AG08396 (cell line): ENCODE measurements at regions not wholly inside any gene's neighbourhood (a gene's known extent, or its start where the extent isn't known, plus 50 kb on each side); places are given as distances from the start of the nearest gene placed in this dataset.
A peak's percentile ranks its signal among the peaks of the same experiment; 100 is the strongest.
"Not testable (repeated sequence)": the region's sequence is repeated elsewhere in the genome, so short reads cannot be mapped to it uniquely, and the experiment has no call there.

ENCODE experiments used
- DNase-seq: peaks from one replicate; pipeline ENCODE4 v3.0.0; 2012; ENCODE audit warnings: low spot score, mixed read lengths

DNA sequence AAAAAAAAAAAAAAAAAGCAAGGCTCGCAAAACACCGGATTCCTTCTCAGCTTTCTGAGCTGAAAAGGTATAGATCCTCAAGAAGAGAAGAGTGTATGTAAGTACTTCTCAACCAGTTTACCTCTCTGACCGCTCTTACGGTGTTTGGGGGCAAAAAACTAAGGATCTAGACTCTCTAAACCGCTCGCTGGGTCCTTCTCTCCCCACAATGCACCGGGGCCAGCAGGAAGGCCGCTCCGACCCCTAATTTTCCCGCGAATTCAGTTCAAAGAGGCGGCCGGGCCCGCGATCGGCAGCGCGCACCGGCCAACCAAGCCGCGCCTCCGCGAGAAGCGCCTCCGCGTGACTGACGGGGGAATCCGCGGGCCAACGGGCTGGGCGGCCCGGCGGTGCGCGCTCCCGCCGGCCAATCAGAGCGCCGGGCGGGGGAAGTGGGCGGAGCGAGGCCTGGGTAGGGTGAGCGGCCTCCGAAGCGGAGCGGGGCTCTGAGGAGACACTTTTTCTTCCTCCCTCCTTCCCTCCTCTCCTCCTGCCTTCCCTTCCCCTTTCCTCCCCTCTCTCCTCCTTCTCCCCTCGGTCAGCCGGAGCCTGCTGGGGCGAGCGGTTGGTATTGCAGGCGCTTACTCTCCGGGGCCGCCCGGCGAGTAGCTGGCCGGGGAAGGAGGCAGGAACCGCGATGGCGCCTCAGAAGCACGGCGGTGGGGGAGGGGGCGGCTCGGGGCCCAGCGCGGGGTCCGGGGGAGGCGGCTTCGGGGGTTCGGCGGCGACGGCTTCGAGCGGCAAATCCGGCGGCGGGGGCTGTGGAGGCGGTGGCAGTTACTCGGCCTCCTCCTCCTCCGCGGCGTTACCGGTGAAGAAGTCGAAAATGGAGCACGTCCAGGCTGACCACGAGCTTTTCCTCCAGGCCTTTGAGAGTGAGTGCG is 93.0 kb downstream of the CRLF3 start:
- DNase-seq = peak; percentile 20

DNA sequence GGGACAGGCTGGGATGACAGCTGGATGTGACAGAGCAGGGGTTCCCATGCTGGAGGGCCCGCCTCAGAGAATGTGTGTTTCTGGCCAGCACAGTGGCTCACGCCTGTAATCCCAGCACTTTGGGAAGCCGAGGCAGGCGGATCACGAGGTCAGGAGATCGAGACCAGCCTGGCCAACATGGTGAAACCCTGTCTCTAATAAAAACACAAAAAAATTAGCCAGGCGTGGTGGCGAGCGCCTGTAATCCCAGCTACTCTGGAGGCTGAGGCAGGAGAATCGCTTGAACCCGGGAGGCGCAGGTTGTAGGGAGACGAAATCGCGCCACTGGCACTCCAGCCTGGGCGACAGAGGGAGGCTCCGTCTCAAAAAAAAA is 93.7 kb downstream of the CRLF3 start:
- DNase-seq = not testable (repeated sequence)

DNA sequence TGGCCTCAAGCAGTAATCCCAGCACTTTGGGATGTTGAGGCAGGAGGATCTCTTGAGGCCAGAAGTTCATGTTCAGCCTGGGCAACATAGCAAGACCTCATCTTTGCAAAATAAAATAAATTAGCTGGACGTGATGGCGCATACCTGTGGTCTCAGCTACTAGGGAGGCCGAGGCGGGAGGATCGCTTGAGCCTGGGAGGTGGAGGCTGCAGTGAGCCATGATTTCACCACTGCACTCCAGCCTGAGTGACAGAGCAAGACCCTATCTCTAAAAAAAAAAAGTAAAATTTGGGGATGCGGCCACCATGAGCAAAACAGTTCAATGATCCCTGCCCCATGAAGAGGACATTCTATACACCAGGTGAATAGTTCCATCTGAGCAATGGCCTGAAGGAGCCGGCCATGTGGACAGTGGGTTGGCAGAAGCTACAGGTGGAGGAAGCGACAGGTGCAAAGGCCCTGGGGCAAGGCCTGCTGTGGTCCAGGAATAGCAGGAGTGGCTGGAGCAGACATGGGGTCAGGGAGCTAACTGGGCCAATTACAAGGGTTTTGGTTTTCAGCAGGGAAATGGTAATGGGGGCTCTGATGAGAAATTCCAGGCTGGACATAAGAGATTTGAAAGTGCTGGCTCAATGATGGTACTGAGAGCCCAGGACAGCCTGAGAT is 94.2 kb downstream of the CRLF3 start:
- not testable (repeated sequence) for DNase-seq

DNA sequence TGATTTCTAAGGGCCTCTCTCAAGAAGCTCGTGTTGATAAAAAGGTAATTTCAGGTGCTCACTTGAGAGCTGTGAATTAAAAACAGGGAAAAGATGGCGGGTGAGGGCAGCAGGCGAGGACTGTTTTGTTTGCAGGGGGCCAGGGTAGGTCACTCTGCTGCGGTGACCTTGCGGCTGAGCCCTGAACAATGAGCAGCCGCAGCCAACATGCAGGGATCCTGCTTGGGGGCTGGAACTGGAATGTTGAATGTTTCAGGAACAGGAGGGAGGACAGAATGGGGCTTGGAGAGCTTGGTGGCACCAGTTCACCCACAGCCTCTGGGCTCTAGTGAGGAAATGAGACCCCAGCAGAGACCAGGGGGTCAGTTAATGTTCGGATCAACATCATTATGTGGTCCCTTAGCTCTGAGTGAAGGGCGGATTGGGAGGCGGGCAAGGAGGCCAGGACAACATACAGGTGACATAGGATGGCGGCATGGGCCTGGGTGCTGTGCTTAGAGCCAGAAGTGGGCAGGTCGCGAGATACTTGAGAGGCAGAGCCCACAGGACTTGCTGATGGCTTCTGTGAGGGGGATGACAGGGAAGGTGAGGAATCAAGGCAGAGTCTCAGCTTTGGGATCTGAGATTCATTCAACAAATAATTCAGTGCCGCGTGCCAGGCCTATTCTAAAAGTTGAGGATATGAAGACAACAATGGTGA is 94.9 kb downstream of the CRLF3 start:
- DNase-seq = not testable (repeated sequence)

DNA sequence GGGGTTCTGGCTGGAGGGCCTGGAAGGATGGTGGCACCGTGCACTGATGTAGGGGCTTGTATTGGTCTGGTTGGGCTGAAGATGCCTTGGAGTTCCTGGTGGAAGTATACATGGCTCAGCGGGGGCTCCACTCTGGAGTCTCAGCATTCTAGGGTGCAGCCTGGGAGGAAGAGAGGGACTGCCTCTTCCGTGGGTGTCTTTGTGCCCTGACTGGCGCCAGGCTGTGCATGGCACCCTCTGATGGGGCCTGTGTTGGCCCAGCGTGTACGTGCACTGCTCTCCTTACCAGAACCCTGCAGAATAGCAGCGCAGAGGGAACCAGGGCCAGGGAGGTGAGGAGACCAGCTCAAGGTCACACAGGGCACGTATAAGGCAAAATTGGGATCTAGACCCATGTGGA is 97.0 kb downstream of the CRLF3 start:
- DNase-seq = not testable (repeated sequence)

DNA sequence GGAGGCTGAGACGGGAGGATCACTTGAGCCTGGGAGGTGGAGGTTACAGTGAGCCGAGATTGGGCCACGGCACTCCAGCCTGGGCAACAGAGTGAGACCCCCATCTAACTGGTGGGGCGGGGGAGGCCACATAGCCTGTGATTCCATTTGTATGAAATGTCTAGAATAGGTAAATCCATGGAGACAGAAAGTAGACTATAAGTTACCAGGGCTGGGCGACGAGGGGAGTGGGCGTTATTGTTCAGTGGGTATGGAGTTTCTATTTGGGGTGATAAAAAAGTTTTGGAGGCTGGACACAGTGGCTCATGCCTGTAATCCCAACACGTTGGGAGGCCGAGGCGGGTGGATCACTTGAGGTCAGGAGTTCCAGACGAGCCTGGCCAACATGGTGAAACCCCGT is 97.8 kb downstream of the CRLF3 start:
- DNase-seq = not testable (repeated sequence)

DNA sequence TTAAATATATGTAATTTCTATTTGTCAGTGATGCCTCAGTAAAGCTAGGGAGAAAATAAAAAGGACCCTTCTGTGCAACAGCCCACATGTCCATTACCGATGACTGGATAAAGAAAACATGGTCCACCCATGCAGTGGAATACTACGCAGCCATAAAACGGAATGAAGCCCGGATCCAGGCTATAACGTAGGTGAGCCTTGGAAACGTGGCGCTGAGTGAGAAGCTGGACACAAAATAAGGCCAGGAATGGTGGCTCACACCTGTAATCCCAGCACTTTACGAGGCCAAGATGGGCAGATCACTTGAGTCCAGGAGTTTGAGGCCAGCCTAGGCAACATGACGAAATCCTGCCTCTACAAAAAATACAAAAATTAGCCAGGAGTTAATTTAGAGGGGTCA is 98.2 kb downstream of the CRLF3 start:
- not testable (repeated sequence) for DNase-seq

DNA sequence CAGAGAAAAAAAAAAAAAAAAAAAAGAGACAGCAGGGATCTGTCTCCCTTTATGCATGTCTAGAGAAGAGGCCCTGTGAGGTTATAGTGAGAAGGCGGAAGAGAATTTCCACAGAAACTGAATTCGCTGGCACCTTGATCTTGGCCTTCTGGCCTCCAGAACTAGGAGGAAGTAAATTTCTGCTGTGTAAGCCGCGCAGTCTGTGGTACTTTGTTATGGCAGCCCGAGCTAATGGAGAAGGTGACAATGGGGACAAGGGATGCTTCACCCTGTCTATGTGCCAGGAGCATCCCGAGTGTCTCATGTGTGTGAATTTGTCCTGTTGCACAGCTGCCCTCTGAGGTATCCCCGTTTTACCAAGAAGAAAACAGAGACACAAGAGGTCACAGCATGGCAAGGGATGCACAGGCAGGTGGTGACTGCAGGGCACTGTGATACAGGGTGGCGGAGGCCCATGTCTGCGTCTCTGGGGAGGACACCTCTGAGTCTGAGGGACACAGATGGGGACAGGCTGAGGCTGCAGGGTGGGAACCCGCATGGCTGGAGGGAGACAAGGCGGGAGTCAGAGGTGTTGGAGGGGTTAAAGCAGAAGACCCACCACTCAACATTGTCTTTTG is 100.3 kb downstream of the CRLF3 start:
- DNase-seq = not testable (repeated sequence)

DNA sequence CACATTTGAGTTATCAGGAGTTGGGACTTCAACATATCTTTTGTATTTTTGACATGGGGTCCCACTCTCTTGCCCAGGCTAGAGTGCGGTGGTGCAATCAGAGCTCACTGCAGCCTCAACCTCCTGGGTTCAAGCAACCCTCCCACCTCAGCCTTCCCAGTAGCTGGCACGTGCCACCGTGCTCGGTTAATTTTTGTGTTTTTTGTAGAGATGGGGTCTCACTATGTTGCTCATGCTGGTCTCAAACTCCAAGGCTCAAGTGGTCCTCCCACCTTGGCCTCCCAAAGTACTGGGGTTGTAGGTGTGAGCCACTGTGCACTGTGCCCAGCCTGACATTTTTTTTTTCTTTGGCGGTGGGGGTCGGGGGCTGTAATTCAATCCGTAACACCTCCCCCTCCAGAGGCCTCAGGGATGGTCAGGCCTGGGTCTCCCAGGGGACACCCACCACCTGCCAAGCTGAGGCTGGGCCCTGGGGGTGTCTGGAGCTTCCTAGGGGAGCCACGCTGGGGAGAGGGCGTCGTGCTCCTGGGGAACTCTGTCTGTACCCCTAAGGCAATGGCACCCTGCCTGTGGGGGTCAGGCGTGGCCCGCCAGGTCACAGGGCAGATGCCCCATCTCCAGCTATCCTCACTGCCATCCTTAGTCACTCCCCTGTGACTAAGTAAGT is 102.2 kb downstream of the CRLF3 start:
- not testable (repeated sequence) for DNase-seq

DNA sequence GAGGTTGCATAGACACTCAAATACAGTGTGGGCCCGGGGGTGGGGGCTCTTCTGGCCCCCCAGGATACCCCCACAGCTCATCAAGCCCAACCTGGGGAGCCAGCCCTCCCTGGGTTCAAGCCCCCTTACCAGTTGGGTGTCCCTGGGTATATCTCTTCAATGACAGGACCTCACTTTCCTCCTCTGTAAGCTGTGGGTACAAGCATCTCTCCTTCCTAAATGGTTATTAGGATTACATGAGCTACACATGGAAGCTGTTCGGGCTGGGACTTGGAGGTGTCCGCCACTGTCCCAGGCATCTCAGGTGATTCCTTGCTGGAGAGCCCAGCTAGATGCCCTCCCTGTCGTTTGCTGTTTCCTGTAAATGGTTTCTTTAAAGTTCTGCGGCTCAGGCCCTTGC is 103.5 kb downstream of the CRLF3 start:
- DNase-seq = not testable (repeated sequence)

DNA sequence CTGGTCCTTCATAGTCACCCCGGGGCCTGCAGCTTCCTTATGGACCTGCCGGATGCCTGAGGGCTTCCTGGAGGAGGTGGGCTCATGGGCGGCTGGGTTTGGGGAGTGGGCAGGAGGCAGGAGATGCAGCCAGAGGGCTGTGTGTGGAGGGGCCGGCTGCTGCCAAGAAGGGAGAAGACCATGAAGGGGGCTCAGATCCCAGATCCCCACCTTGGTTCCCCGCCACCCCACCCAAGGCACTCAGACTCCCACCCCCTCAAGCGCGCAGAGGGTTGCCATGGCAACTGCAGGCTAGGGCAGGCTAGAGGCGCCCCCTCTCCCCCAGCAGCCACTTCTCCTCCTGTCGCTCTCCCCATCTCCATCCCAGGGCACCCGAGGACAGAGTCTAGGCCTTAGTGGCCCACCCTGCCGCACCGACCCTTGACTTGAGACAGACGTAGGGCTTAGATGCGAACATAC is 104.5 kb downstream of the CRLF3 start:
- DNase-seq = no peak

DNA sequence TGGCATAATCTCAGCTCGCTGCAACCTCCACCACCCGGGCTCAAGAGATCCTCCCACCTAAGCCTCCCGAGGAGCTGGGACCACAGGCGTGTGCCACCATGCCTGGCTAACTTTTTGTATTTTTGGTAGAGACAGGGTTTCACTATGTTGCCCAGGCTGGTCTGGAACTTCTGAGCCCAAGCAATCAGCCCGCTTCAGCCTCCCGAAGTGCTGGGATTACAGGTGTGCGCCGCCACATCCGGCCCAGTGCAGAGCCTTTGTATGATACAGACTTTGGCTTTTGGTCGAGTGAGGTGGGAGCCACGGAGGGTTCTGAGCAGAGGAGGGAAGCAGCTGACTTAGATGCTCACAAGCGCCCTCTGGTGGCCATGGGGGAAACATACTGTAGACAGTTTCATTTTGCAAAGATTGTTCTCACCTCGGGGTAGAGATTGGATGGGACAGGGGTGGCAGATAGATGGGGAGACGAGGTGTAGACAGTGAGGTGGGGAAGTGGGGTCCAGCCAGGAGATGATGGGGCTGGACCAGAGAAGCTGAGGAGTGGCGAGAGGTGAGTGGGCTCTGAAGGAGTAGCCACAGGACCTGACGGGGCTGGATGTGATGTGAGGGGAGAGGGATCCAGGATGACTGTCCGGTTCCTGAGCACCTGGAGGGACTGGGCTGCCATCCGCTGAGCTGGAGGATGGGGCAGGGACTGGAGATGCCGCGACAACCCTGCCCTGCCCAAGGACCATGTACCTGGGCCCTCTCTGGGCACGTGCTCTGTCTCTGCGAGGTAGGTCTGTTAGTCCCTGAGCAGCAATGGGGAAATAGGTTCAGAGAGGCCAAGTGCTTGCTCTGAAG is 105.1 kb downstream of the CRLF3 start:
- not testable (repeated sequence) for DNase-seq

DNA sequence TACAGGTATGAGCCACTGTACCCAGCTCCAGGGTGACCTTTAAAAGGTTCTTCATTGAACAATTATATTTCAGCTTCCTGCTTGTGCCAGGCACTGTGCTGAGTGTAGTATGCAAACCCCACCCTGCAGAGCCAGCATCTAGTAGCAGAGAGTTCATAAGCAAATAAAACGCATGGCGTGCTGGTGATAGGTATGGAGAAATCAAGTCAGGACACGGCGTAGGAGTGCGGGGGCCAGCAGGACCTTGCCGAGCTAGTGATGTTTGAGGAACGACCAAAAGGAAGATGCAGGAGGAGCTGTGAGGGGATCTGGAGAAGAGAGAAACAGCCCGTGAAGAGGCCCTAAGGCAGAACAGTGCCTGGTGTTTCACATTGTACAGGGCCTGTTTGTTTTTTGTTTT is 105.8 kb downstream of the CRLF3 start:
- DNase-seq = not testable (repeated sequence)

DNA sequence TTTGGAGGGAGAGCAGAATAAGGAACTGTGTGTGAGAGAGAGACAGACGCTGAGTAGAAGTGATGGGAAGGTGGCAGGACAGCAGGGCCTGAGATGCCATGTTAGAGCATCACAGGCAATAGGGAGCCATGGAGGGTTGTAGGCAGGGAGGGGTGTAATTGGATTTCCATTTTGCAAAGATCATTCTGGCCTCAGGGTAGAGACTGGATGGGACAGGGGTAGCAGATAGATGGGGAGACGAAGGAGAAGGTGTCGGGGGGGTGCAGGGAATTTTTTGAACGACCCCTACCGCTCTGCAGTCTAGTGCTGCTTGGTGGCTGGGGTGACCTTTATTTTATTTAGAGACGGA is 106.4 kb downstream of the CRLF3 start:
- not testable (repeated sequence) for DNase-seq

DNA sequence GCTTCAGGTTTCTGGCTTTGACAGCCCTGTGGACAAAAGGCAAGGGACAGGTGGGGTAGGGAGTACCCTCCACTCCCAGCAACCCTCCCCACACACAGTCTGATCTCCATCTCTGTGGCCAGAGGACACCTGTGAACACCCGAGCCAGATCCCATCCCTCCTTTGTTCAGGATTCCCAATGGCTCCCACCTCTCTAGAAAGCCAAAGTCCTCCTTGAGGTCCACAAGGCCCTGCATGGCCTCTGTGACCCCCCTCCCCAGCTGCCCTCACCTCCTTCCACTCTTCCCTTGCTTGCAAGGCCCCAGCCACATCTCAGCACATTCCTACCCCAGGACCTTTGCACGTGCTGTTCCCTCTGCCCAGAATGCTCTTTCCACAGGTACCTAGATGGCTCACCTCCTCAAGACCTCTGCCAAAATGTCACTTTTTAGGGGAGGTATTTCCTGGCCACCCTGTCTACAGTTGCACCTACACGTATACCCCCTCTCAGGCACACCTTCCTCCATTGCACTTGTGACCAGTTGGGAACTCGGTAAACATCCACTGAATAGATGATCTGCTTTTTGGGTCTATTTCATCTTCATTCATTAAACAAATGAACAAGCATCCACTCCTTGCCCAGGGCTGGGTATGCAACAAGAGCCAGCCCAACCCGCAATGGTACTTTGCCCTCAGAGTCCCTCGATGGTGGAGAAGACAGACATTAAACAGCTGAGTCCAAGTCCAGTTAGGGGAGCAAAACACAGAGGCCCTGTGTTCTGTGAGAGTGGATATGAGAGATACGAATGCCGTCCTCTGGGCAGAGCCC is 107.0 kb downstream of the CRLF3 start:
- no peak for DNase-seq

DNA sequence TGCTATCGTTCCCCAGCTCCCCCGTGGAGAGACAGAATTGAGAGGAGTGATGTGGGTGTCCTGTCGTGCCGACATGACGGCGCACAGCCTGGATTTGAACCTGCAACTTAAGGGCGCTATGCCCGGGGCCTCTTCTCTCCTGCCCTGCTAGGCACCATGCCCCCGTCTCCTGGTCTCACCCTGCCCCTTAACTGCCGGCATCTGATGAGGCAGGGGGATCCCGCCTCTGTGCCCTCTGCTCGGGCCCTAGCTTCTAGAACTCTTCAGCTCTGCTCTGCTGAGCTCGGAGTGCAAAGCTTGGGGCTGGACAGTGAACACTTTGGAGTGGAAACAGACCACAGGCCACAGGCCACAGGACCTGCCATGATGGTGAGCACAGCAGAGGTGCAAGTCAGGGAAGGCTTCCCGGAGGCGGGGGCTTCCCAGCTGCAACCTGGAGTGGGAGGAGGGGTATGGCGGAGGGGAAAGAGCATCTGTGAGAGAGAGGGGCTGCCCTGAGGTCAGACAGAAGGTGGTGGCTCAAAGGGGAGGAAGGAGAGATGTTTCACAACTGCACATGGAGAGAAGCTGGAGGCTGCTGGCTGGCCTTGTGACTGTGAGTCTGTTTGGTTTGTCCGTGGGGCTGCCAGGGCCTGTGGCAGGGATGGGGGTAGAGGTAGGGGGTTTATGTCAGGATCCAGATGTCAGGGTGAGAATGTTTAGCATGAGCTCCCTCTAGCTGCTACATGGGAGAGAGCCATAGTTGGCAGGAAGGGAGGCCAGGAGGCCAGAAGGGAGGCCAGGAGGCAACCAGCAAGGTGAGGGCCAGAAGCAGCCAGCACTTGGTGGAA is 107.8 kb downstream of the CRLF3 start:
- no peak for DNase-seq

DNA sequence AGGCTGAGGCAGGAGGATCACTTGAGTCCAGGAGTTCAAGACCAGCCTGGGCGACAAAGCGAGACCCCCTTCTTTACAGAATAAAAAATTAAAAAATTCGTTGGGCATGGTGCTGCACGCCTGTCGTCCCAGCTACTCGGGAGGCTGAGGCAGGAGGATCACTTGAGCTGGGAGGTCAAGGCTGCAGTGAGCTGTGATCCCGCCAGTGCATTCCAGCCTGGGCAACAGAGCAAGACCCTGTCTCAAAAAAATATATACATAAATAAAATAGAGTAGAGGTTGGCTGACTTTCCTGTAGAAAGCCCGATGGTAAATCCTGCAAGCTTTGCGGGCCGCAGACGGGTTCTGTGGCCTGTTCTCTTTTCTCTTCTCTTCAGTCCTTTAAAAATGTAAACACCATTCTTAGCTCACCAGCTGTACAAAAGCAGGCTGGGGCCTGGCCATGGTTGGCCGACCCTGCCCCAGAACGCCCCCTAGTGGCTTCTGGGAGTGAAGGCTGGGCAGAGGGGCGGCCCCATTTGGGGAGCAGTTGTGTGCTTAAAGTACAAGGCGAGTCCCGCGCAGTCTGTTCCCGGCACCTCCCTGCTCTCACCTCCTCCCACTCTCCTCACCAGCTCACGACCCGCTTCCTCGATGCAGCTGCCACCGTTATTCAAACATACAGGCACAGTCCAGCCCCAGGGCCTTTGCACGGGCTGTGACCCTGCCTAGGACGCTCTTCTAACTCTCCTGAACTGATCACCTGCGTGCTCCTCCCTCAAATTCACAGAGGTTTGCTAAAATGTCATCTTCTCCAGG is 109.5 kb downstream of the CRLF3 start:
- not testable (repeated sequence) for DNase-seq

DNA sequence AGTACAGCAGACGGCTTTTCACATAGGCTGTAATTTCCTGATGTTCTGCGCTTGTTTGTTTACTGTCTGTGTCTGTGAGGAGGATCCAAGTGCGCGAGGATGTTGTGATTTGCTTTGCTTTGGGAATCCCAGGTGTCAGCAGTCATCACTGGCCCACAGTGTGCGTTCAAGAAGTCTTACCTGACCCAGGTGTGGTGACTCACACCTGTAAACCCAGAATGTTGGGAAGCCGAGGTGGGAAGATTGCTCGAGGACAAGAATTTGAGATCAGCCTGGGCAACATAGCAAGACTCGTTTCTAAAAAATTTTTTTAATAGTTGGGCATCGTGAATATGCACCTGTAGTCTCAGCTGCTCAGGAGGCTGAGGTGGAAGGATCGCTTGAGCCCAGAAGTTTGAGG is 110.7 kb downstream of the CRLF3 start:
- DNase-seq = not testable (repeated sequence)
